Activated CD4-positive, alpha-beta T cell treated with anti-CD3 and anti-CD28 coated beads, Interleukin-2, amount 50 U/mL, for 48 hours (primary cell): ENCODE measurements at regions not wholly inside any gene's neighbourhood (a gene's known extent, or its start where the extent isn't known, plus 50 kb on each side); places are given as distances from the start of the nearest gene placed in this dataset.

Source experiments
- DNase-seq, 2 experiments: peaks; one replicate each; pipeline ENCODE4 v3.0.0-alpha.2; 2020

GRCh38 chr5:145499483-145499882 lies 335.7 kb downstream of the PRELID2 start:
- DNase-seq, result no peak

- no peak for DNase-seq
These were observed 338.1 kb downstream of the PRELID2 start for GRCh38 chr5:145497052-145497451.

- no peak for DNase-seq
These were observed 339.4 kb downstream of the PRELID2 start for GRCh38 chr5:145495741-145496140.

GRCh38 chr5:145495196-145495595 lies 339.9 kb downstream of the PRELID2 start:
- no peak for DNase-seq

DNA sequence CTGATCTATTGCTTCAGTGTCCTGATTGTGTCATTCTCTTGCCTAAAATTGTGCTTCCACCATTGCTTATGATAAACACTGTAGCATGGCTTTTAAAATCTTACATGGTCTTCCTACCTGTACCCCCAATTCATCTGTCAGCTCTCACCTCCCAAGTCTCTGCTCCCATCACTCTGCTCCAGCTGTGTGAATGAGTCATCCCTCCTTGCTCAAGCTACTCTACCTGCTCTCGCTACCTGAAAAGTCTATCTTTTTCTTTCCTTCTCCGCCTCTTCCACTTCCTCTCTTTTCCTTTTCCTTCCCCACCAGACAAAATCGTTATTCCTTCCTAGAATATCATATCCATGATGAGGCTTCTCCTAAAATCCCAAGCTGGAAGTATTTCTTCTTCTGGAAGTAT lies 341.7 kb downstream of the PRELID2 start:
- DNase-seq, result no peak

- no peak for DNase-seq
These were observed 345.6 kb downstream of the PRELID2 start for GRCh38 chr5:145489516-145489915.

DNA sequence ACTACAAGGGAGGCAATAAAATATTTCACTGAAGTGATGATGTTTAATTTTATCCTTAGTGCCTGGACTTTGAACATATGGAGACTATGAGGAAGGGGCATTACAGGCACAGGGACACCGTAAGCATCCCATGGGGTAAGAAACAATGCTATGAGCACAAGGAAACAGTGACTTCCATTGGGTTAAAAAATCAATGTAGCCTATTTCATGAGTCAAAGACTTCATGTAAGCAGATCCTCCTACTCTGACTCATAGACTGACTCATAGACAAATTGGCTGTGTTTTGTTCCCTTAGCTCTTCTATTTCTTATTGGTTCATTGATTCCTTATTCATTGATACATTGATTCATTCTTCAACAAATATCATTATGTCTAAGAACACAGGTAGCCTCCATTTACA lies 351.0 kb downstream of the PRELID2 start:
- DNase-seq, result no peak

DNA sequence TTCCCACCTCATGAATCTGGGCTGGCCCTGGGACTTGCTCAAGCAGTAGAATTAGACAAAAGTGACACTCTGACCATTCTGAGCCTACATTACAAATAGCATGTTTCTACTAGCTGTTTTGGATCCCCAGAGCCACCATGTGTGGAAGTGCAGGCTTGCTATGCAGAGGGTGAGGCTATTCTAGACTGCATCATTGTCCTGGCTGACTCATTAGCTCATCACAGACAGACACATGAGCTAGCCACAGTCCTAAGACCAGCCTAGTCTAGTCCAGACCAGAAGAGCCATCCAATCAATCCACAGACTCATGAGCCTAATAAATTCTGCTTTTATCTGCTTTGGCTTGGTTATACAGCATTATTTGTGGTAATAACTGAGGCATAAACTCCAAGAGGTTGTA lies 351.9 kb downstream of the PRELID2 start:
- DNase-seq, result no peak

DNA sequence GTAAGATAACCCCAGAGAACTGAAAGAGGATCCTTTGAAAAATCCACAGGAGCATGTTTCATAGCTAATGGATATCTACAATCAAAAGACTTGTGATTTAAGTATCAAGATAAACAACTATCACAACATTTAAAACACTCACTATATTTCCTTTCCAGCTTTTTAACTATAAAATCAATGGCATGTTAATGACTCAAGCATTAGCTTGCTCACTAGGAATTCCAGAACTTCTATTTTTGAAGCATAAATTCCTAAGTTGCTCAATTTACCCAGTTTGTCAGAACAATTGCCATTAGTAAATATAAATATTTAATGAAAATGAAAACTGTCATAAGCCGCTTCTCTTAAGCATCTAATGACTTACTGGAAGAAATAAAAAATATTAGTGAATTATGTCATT lies 355.3 kb downstream of the PRELID2 start:
- DNase-seq, result no peak

GRCh38 chr5:145479271-145479670 lies 355.9 kb downstream of the PRELID2 start:
- no peak for DNase-seq

DNA sequence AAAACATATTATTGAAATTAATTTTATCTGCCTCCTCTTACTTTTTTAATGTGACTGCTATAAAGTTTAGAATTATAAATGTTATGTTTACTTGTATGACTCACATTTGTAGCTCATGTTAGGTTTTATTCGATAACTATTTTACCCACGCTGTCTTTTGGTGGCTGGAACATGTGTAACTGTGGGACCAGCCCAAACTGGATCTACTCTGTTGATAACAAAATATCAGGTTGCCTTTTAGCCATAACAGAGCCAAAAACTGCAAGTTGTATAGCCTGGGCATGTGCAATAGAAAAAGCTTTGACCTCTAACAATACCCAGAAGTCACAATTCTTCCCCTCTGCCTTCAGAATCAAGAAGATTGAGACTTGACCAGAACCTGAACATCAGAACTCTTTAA lies 356.5 kb downstream of the PRELID2 start:
- DNase-seq, result no peak

- no peak for DNase-seq
These were observed 362.0 kb downstream of the PRELID2 start for GRCh38 chr5:145473042-145473642.

DNA sequence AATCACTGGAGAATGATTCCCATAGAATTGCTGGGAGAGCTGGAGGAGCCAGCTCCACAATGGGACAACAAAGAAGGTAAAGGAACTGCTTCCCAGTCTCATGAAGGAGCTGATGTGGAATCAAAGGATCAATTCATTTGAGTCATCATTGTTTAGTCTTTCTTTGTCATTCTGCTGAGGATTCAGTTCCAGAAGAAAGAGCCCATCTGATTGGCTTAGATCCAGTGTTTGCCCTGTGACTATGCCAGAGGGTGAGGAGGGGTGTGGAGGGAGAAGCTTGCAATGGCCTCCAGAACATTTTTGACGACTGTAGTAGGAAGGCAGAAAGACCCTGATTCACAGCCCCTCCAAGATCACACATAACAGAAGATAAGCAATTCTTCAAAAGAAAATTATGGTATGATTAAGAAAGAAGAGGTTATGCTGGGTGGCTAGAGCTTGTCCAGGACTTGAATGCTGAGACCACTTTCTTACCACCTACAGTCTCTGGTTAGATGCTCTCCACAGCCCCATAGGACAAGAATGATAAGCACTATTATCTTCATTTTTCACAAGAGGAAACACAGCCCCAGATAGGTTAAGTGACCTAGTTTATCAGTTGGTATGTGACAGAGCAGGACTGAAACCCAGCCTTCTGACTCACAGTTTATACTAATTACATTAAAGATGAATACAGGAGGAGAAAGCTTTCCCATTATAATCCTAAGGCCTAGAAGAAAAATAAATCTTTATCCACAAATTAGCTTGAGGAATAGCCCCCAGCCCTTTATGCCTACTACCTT lies 363.1 kb downstream of the PRELID2 start:
- no peak for DNase-seq

GRCh38 chr5:145471026-145471425 lies 364.1 kb downstream of the PRELID2 start:
- no peak for DNase-seq

- no peak for DNase-seq
These were observed 364.7 kb downstream of the PRELID2 start for GRCh38 chr5:145470396-145470979.

- DNase-seq, result no peak
These were observed 367.7 kb downstream of the PRELID2 start for GRCh38 chr5:145467446-145467845.

DNA sequence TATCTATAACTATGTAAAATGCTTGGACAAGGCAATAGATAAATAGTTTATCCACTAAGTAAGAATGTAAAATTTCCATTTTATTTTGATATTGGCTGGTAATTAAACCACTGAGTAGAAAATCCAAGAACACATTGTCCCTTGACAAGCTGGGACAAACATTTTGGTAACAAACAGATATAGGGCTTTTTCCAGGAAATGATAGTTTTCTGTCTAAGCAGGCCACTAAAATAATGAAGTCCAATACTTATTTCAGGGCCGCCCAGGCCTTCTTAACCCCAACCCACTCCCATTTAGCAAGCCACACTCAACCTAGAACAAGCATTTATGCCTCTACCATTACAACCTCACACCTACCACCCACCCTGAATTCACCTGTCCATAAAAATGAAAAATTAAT lies 368.6 kb downstream of the PRELID2 start:
- no peak for DNase-seq

GRCh38 chr5:145465474-145466263 lies 369.5 kb downstream of the PRELID2 start:
- no peak for DNase-seq

DNA sequence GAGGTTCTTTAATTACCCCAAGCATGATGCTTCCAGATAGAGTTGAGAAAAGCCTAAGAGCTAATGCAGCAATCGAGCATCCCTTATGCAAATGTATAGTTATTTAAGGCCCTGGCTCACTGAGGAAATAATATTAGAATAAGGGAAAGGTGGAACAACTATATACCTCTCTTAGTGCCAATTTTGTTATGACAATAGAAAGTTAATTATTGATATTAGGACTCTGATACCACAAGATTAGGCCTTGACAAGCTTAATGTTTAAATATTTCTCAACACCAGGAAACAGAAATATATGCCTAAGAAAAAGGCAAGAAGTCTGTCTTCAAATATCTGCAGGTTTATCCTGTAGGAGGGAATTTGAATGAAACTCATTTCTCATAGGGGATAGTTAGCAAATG lies 371.0 kb downstream of the PRELID2 start:
- DNase-seq, result no peak

GRCh38 chr5:145463634-145464033 lies 371.5 kb downstream of the PRELID2 start:
- DNase-seq, result no peak

- DNase-seq, result no peak
These were observed 372.6 kb downstream of the PRELID2 start for GRCh38 chr5:145462525-145462924.

DNA sequence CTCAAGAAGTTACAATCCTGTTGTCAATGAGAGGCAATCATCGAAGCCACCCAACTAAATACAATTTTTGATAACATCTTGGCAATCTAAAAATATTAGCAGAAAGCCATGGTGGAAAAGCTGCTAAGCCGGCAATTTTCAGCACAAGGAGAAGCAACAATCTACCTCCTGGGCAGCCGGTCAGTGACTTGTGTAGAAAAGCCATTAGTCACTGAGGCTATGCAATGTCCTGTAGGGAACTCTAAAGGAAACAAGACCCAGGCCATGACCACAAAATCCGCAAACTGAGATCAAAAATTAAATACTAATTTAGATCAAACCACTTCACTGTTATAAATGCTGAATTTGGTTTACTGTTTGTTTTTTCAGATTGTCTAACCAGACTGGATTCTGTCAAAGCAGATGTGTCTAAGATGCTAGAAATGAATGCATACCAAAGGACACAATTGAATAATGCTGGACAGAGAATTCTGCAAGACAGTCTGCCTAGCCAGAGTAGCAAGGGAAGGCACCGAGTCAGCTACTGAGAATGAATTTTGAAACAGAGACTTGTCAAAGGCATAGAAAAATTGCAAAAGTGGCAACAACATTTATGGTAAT lies 384.8 kb downstream of the PRELID2 start:
- DNase-seq, result no peak

- DNase-seq, result no peak
These were observed 385.3 kb downstream of the PRELID2 start for GRCh38 chr5:145449794-145450193.
